ENCODE measurements at regions not wholly inside any gene's neighbourhood (a gene's known extent, or its start where the extent isn't known, plus 50 kb on each side); places are given as distances from the start of the nearest gene placed in this dataset.

- TF ChIP-seq CTCF (conservative IDR thresholded peaks at IDR 0.05) (no peak), ZFX (IDR thresholded peaks at IDR 0.05) (no peak)
These were observed 866.4 kb upstream of the ADAMTS5 start for GRCh38 chr21:27833298-27833697.
